Loucy (cell line): ENCODE measurements at regions not wholly inside any gene's neighbourhood (a gene's known extent, or its start where the extent isn't known, plus 50 kb on each side); places are given as distances from the start of the nearest gene placed in this dataset.

Experiments used
- CTCF ChIP-seq: fragments of 200-600 bp; sonication (generic); conservative IDR thresholded peaks from 2 replicates; pipeline ENCODE4 v1.5.1; 2014; ENCODE audit warnings: mild to moderate bottlenecking, antibody characterized with exemption, low read length
- EZH2phosphoT487 ChIP-seq: fragments of 200-600 bp; IDR thresholded peaks from 2 replicates; pipeline ENCODE4 v1.6.1; 2018; ENCODE audit warnings: antibody characterized with exemption, mild to moderate bottlenecking, moderate library complexity, borderline replicate concordance

GRCh38 chr12:58202933-58203718 is 261.8 kb downstream of the ATP23 start:
- no peak for TF ChIP-seq EZH2phosphoT487
- TF ChIP-seq CTCF = no peak
